ENCODE measurements at regions not wholly inside any gene's neighbourhood (a gene's known extent, or its start where the extent isn't known, plus 50 kb on each side); places are given as distances from the start of the nearest gene placed in this dataset.

DNA sequence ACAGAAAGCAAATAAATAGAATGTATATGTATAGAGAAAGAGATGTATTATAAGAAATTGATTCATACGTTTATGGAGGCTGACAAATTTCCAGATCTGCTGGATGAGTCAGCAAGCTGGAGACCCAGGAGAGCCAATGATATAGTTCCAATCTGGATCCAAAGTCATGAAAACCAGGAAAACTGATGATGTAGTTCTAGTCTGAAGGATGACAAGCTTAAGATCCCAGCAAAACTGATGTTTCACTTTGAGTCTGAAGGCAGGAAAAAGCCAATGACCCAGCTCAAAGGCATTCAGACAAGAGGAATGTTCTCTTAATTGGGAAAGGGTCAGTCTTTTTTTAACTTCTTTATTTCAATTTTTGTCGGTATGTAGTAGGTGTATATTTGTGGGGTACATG, 102.6 kb downstream of the LHFPL1 start:
- Mint-ChIP-seq H3K4me3 (ENCODE audit: low read depth) (no peak overlapping the region), H3K36me3 (ENCODE audit: low read depth) (no peaks in the 10 kb centered on the region), H3K27me3 (ENCODE audit: low read depth) (no peaks in the 10 kb centered on the region), H3K4me1 (ENCODE audit: low read depth) (no peaks in the 10 kb centered on the region), H3K27ac (no peak overlapping the region), H3K9me3 (no peaks in the 10 kb centered on the region)
- intact Hi-C loops (cut with micrococcal nuclease): no loop called here
- DNase-seq (ENCODE audit: low spot score): no peak

GRCh38 chrX:112571388-112571787, 108.3 kb downstream of the LHFPL1 start:
- no peak for DNase-seq (ENCODE audit: low spot score)
- intact Hi-C loops (cut with micrococcal nuclease): no loop called here
- Mint-ChIP-seq H3K9me3 (no peaks in the 10 kb centered on the region), H3K4me3 (ENCODE audit: low read depth) (no peak overlapping the region), H3K36me3 (ENCODE audit: low read depth) (no peaks in the 10 kb centered on the region), H3K4me1 (ENCODE audit: low read depth) (no peaks in the 10 kb centered on the region), H3K27ac (no peak overlapping the region), H3K27me3 (ENCODE audit: low read depth) (no peaks in the 10 kb centered on the region)

DNA sequence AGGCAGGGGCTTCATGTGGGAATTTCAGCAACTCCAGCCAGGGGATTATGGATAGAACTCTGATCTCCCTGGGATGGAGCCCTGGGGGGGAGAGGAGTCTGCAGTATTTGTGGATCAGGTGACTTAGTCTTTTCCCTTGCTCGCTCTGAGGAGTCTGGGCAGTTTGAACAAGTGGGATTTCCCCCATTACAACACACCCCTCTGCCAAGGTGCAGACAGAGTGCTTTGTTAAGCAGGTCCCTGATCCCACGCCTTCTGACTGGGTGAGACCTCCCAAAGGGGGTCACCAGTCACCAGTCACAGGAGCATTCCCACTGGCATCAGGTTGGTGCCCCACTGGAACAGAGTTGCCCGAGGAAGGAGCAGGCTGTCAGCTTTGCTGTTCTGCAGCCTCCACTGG, 123.9 kb downstream of the LHFPL1 start:
- H3K27me3 Mint-ChIP-seq (ENCODE audit: low read depth): no peaks in the 10 kb centered on the region
- no peaks in the 10 kb centered on the region for H3K9me3 Mint-ChIP-seq
- H3K36me3 Mint-ChIP-seq (ENCODE audit: low read depth): no peaks in the 10 kb centered on the region
- H3K27ac Mint-ChIP-seq: no peak overlapping the region
- intact Hi-C loops (cut with micrococcal nuclease): no loop called here
- DNase-seq (ENCODE audit: low spot score): no peak
- H3K4me1 Mint-ChIP-seq (ENCODE audit: low read depth): no peaks in the 10 kb centered on the region
- no peak overlapping the region for H3K4me3 Mint-ChIP-seq (ENCODE audit: low read depth)

GRCh38 chrX:112545051-112545450, 134.7 kb downstream of the LHFPL1 start:
- no peaks in the 10 kb centered on the region for H3K27me3 Mint-ChIP-seq (ENCODE audit: low read depth)
- no peaks in the 10 kb centered on the region for H3K36me3 Mint-ChIP-seq (ENCODE audit: low read depth)
- no peaks in the 10 kb centered on the region for H3K9me3 Mint-ChIP-seq
- H3K4me1 Mint-ChIP-seq (ENCODE audit: low read depth): no peaks in the 10 kb centered on the region
- H3K27ac Mint-ChIP-seq: no peak overlapping the region
- intact Hi-C loops (cut with micrococcal nuclease): no loop called here
- H3K4me3 Mint-ChIP-seq (ENCODE audit: low read depth): no peak overlapping the region
- DNase-seq (ENCODE audit: low spot score): no peak

DNA sequence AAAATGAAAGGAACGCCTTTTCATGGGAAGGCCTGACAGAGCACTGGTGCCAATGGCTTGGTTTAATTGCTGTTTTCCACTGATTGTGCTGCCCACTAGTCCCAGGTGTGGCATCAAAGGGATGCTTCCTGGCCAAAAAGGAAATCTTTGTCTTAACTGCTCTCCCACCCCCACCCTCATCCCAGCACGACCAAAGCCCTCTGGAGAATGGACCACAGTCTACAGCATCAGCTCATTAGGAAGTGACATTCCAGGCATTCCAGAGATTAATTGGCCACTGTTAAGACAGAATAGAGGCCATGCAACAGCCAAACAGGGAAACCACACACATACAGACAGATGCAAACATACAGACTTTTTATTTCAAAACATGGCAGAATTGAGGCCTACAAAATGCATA, 143.2 kb downstream of the LHFPL1 start:
- Mint-ChIP-seq H3K4me1 (ENCODE audit: low read depth) (no peaks in the 10 kb centered on the region), H3K27me3 (ENCODE audit: low read depth) (no peaks in the 10 kb centered on the region), H3K9me3 (no peaks in the 10 kb centered on the region), H3K27ac (no peak overlapping the region), H3K4me3 (ENCODE audit: low read depth) (no peak overlapping the region), H3K36me3 (ENCODE audit: low read depth) (no peaks in the 10 kb centered on the region)
- no peak for DNase-seq (ENCODE audit: low spot score)
- intact Hi-C loops (cut with micrococcal nuclease): no loop called here

GRCh38 chrX:112527903-112528302, 151.8 kb downstream of the LHFPL1 start:
- intact Hi-C loops (cut with micrococcal nuclease): no loop called here

DNA sequence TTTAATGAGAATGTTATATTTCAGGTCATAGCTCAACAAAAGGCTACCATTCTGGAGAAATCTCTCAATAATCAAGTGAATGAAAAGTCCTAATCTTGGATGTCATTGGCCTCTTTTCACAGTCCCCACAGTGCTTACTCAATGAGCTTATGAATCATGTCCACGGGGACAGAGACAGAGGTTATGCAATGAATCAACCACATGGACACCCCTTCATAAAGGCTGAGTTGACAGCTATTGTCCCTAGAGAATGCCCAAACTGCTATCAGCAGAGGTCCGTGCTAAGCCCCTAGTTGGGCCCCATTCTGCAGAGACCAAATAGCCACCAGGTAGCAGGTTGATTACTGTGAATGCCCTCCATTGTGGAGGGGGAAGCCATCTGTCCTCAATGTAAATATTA, 158.1 kb downstream of the LHFPL1 start:
- intact Hi-C loops (cut with micrococcal nuclease): no loop called here
- H3K36me3 Mint-ChIP-seq (ENCODE audit: low read depth): no peaks in the 10 kb centered on the region
- peaks cover 10% of the 10 kb centered on the region for H3K9me3 Mint-ChIP-seq
- no peaks in the 10 kb centered on the region for H3K4me1 Mint-ChIP-seq (ENCODE audit: low read depth)
- DNase-seq (ENCODE audit: low spot score): no peak
- no peak overlapping the region for H3K4me3 Mint-ChIP-seq (ENCODE audit: low read depth)
- H3K27ac Mint-ChIP-seq: no peak overlapping the region
- no peaks in the 10 kb centered on the region for H3K27me3 Mint-ChIP-seq (ENCODE audit: low read depth)

More at GRCh38 chrX:112527903-112528302, 151.8 kb downstream of the LHFPL1 start:
- H3K36me3 Mint-ChIP-seq (ENCODE audit: low read depth): no peaks in the 10 kb centered on the region
- H3K4me3 Mint-ChIP-seq (ENCODE audit: low read depth): no peak overlapping the region
- no peaks in the 10 kb centered on the region for H3K4me1 Mint-ChIP-seq (ENCODE audit: low read depth)
- H3K27ac Mint-ChIP-seq: no peak overlapping the region
- DNase-seq (ENCODE audit: low spot score): no peak
- H3K27me3 Mint-ChIP-seq (ENCODE audit: low read depth): no peaks in the 10 kb centered on the region
- H3K9me3 Mint-ChIP-seq: peaks cover 10% of the 10 kb centered on the region

- Mint-ChIP-seq H3K36me3 (ENCODE audit: low read depth) (no peaks in the 10 kb centered on the region), H3K27ac (no peak overlapping the region), H3K4me1 (ENCODE audit: low read depth) (no peaks in the 10 kb centered on the region), H3K27me3 (ENCODE audit: low read depth) (no peaks in the 10 kb centered on the region), H3K9me3 (peaks cover 5% of the 10 kb centered on the region), H3K4me3 (ENCODE audit: low read depth) (no peak overlapping the region)
- no peak for DNase-seq (ENCODE audit: low spot score)
- intact Hi-C loops (cut with micrococcal nuclease): no loop called here
Observed at GRCh38 chrX:112520124-112520523, 159.6 kb downstream of the LHFPL1 start.

GRCh38 chrX:112513154-112513553, 166.6 kb downstream of the LHFPL1 start:
- Mint-ChIP-seq H3K4me1 (ENCODE audit: low read depth) (no peaks in the 10 kb centered on the region), H3K27me3 (ENCODE audit: low read depth) (no peaks in the 10 kb centered on the region), H3K9me3 (peaks cover 5% of the 10 kb centered on the region), H3K27ac (no peak overlapping the region), H3K36me3 (ENCODE audit: low read depth) (no peaks in the 10 kb centered on the region), H3K4me3 (ENCODE audit: low read depth) (no peak overlapping the region)
- DNase-seq (ENCODE audit: low spot score): no peak
- intact Hi-C loops (cut with micrococcal nuclease): no loop called here

DNA sequence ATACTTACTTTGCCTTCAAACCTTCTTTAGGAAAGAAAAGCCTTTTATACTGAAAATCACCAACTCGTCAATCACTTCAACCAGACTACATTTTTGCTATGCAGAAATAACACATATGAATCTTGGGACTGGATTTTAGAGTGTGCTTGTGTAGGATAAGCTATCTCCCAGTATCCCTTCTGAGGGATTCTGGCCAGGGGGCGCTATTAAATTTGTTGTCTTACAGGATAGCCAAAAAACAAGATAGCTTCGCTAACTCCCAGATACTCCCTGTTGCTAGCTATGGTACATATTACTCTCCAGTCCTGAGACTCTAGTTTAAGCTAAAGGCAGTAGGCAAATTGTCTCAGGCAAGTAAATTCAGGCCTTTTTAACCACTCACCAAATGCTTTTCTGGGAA, 167.2 kb downstream of the LHFPL1 start:
- Mint-ChIP-seq H3K4me1 (ENCODE audit: low read depth) (no peaks in the 10 kb centered on the region), H3K27me3 (ENCODE audit: low read depth) (no peaks in the 10 kb centered on the region), H3K27ac (no peak overlapping the region), H3K9me3 (peaks cover 5% of the 10 kb centered on the region), H3K4me3 (ENCODE audit: low read depth) (no peak overlapping the region), H3K36me3 (ENCODE audit: low read depth) (no peaks in the 10 kb centered on the region)
- intact Hi-C loops (cut with micrococcal nuclease): no loop called here
- DNase-seq (ENCODE audit: low spot score): no peak

DNA sequence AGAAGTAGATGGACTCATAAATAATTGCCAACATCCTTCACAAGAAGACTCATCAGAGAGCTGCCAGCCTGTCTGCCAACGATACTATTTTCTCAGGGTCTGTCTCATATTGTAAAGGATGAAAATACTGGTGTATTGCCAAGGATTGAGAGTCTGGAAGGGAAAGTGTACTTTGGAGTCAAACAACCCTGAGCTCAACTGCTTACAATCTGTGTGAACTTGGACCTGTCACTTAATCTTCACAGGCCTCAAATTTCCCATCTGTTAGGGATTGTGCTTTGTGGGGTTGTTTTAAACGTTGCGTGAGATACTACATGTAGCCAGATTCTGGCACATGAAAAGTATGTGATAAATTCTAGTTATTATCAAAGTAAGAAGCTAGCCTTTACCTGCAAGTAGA, 169.1 kb downstream of the LHFPL1 start:
- Mint-ChIP-seq H3K4me1 (ENCODE audit: low read depth) (no peaks in the 10 kb centered on the region), H3K9me3 (peaks cover 5% of the 10 kb centered on the region), H3K27me3 (ENCODE audit: low read depth) (no peaks in the 10 kb centered on the region), H3K36me3 (ENCODE audit: low read depth) (no peaks in the 10 kb centered on the region), H3K27ac (no peak overlapping the region), H3K4me3 (ENCODE audit: low read depth) (no peak overlapping the region)
- intact Hi-C loops (cut with micrococcal nuclease): no loop called here
- DNase-seq (ENCODE audit: low spot score): no peak

DNA sequence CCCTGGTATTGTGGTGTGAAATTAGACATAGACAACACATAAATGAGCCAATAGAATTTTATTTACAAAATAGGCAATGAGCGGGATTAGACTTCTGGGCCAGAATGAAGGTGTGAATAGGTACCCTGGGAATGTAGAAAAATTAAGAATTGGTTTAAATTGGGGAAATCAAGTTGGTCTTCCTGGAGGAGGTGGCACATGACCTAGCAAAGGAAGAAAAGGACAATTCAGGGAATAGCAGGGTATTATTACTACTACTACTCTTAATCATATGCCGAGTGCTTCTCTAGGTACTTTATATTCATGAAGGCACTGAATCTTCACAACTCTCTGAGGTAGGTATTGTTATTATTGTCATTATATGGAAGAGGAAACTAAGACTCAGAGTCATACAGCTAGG, 202.1 kb downstream of the LHFPL1 start:
- Mint-ChIP-seq H3K4me3 (ENCODE audit: low read depth) (no peak overlapping the region), H3K4me1 (ENCODE audit: low read depth) (no peaks in the 10 kb centered on the region)

DNA sequence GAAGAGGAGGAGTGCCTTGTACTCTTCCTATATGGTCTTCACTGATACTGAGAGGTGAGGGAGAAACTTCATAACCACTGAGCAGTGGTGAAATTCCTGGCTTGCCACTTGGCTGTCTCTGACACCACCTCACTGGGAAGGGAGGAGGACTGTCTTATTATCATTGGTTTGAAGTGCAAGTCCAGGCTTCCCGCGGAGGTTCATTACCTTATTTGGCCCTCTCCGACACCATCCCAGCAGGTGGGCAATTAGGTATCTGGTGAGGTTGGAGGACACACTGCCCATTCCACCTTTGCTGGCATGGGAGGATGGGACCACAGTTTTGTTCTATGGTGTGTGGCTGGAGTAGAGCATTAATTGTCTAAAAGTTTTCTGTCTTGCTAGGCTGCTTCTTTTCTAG, 206.1 kb downstream of the LHFPL1 start:
- no peaks in the 10 kb centered on the region for H3K36me3 Mint-ChIP-seq (ENCODE audit: low read depth)
- H3K9me3 Mint-ChIP-seq: no peaks in the 10 kb centered on the region
- intact Hi-C loops (cut with micrococcal nuclease): no loop called here
- H3K27ac Mint-ChIP-seq: no peak overlapping the region
- no peak overlapping the region for H3K4me3 Mint-ChIP-seq (ENCODE audit: low read depth)
- no peaks in the 10 kb centered on the region for H3K27me3 Mint-ChIP-seq (ENCODE audit: low read depth)
- no peaks in the 10 kb centered on the region for H3K4me1 Mint-ChIP-seq (ENCODE audit: low read depth)
- no peak for DNase-seq (ENCODE audit: low spot score)

More for the DNA sequence above, 202.1 kb downstream of the LHFPL1 start:
- Mint-ChIP-seq H3K27ac (no peak overlapping the region), H3K36me3 (ENCODE audit: low read depth) (no peaks in the 10 kb centered on the region), H3K9me3 (no peaks in the 10 kb centered on the region), H3K27me3 (ENCODE audit: low read depth) (no peaks in the 10 kb centered on the region)
- DNase-seq (ENCODE audit: low spot score): no peak
- intact Hi-C loops (cut with micrococcal nuclease): no loop called here

GRCh38 chrX:112470551-112470950, 209.2 kb downstream of the LHFPL1 start:
- intact Hi-C loops (cut with micrococcal nuclease): no loop called here
- Mint-ChIP-seq H3K36me3 (ENCODE audit: low read depth) (no peaks in the 10 kb centered on the region), H3K4me1 (ENCODE audit: low read depth) (no peaks in the 10 kb centered on the region), H3K27me3 (ENCODE audit: low read depth) (no peaks in the 10 kb centered on the region), H3K27ac (no peak overlapping the region), H3K4me3 (ENCODE audit: low read depth) (no peak overlapping the region), H3K9me3 (no peaks in the 10 kb centered on the region)
- no peak for DNase-seq (ENCODE audit: low spot score)
